ENCODE measurements at regions not wholly inside any gene's neighbourhood (a gene's known extent, or its start where the extent isn't known, plus 50 kb on each side); places are given as distances from the start of the nearest gene placed in this dataset.

- no peaks in the 10 kb centered on the region for H3K36me3 Mint-ChIP-seq (ENCODE audit: low read depth)
- H3K27ac Mint-ChIP-seq = no peak overlapping the region
- H3K4me1 Mint-ChIP-seq = no peaks in the 10 kb centered on the region
- DNase-seq (no peak), ATAC-seq (no peak)
- peaks cover 46% of the 10 kb centered on the region for H3K27me3 Mint-ChIP-seq
- H3K4me3 Mint-ChIP-seq = no peak overlapping the region
- no peaks in the 10 kb centered on the region for H3K9me3 ChIP-seq (ENCODE audit: control insufficient read depth, low read length, poor library complexity, severe bottlenecking)
These were observed 329.0 kb downstream of the DYSF start for GRCh38 chr2:71782323-71782722.

GRCh38 chr2:71781695-71782228 is 328.4 kb downstream of the DYSF start:
- ATAC-seq (no peak), DNase-seq (no peak)
- H3K27ac Mint-ChIP-seq = no peak overlapping the region
- H3K27me3 Mint-ChIP-seq = peaks cover 46% of the 10 kb centered on the region
- H3K9me3 ChIP-seq (ENCODE audit: control insufficient read depth, low read length, poor library complexity, severe bottlenecking) = no peaks in the 10 kb centered on the region
- no peaks in the 10 kb centered on the region for H3K36me3 Mint-ChIP-seq (ENCODE audit: low read depth)
- no peaks in the 10 kb centered on the region for H3K4me1 Mint-ChIP-seq
- H3K4me3 Mint-ChIP-seq = no peak overlapping the region

GRCh38 chr2:71780162-71780561 is 326.8 kb downstream of the DYSF start:
- ATAC-seq (no peak), DNase-seq (no peak)
- H3K4me1 Mint-ChIP-seq = no peaks in the 10 kb centered on the region
- peaks cover 46% of the 10 kb centered on the region for H3K27me3 Mint-ChIP-seq
- no peak overlapping the region for H3K27ac Mint-ChIP-seq
- no peaks in the 10 kb centered on the region for H3K9me3 ChIP-seq (ENCODE audit: control insufficient read depth, low read length, poor library complexity, severe bottlenecking)
- no peaks in the 10 kb centered on the region for H3K36me3 Mint-ChIP-seq (ENCODE audit: low read depth)
- H3K4me3 Mint-ChIP-seq = no peak overlapping the region

GRCh38 chr2:71779774-71780105 is 326.4 kb downstream of the DYSF start:
- no peak for ATAC-seq
- no peak overlapping the region for H3K27ac Mint-ChIP-seq

GRCh38 chr2:71778936-71779773 is 325.8 kb downstream of the DYSF start:
- Mint-ChIP-seq H3K4me3 (no peak overlapping the region), H3K27ac (no peak overlapping the region), H3K36me3 (ENCODE audit: low read depth) (no peaks in the 10 kb centered on the region), H3K27me3 (peaks cover 38% of the 10 kb centered on the region), H3K4me1 (no peaks in the 10 kb centered on the region)
- no peaks in the 10 kb centered on the region for H3K9me3 ChIP-seq (ENCODE audit: control insufficient read depth, low read length, poor library complexity, severe bottlenecking)
- no peak for DNase-seq
- no peak for ATAC-seq

More at GRCh38 chr2:71779774-71780105, 326.4 kb downstream of the DYSF start:
- Mint-ChIP-seq H3K36me3 (ENCODE audit: low read depth) (no peaks in the 10 kb centered on the region), H3K4me3 (no peak overlapping the region), H3K27me3 (peaks cover 41% of the 10 kb centered on the region), H3K4me1 (no peaks in the 10 kb centered on the region)
- DNase-seq = no peak
- no peaks in the 10 kb centered on the region for H3K9me3 ChIP-seq (ENCODE audit: control insufficient read depth, low read length, poor library complexity, severe bottlenecking)

- ATAC-seq = no peak
- H3K4me3 Mint-ChIP-seq = no peak overlapping the region
- DNase-seq = no peak
- H3K27ac Mint-ChIP-seq = no peak overlapping the region
- no peaks in the 10 kb centered on the region for H3K36me3 Mint-ChIP-seq (ENCODE audit: low read depth)
- peaks cover 38% of the 10 kb centered on the region for H3K27me3 Mint-ChIP-seq
- no peaks in the 10 kb centered on the region for H3K9me3 ChIP-seq (ENCODE audit: control insufficient read depth, low read length, poor library complexity, severe bottlenecking)
- no peaks in the 10 kb centered on the region for H3K4me1 Mint-ChIP-seq
These were observed 325.2 kb downstream of the DYSF start for GRCh38 chr2:71778514-71778913.

GRCh38 chr2:71777946-71778345 is 324.6 kb downstream of the DYSF start:
- no peaks in the 10 kb centered on the region for H3K4me1 Mint-ChIP-seq
- ATAC-seq = no peak
- no peak for DNase-seq
- no peak overlapping the region for H3K4me3 Mint-ChIP-seq
- no peaks in the 10 kb centered on the region for H3K36me3 Mint-ChIP-seq (ENCODE audit: low read depth)
- no peak overlapping the region for H3K27ac Mint-ChIP-seq
- H3K27me3 Mint-ChIP-seq = peaks cover 35% of the 10 kb centered on the region
- H3K9me3 ChIP-seq (ENCODE audit: control insufficient read depth, low read length, poor library complexity, severe bottlenecking) = no peaks in the 10 kb centered on the region

GRCh38 chr2:71776227-71776626 is 322.9 kb downstream of the DYSF start:
- no peak overlapping the region for H3K27ac Mint-ChIP-seq
- H3K36me3 Mint-ChIP-seq (ENCODE audit: low read depth) = no peaks in the 10 kb centered on the region
- no peak for ATAC-seq
- no peaks in the 10 kb centered on the region for H3K4me1 Mint-ChIP-seq
- H3K27me3 Mint-ChIP-seq = peaks cover 29% of the 10 kb centered on the region
- no peak overlapping the region for H3K4me3 Mint-ChIP-seq
- no peaks in the 10 kb centered on the region for H3K9me3 ChIP-seq (ENCODE audit: control insufficient read depth, low read length, poor library complexity, severe bottlenecking)
- no peak for DNase-seq

GRCh38 chr2:71773218-71773617 is 319.9 kb downstream of the DYSF start:
- H3K9me3 ChIP-seq (ENCODE audit: control insufficient read depth, low read length, poor library complexity, severe bottlenecking) = no peaks in the 10 kb centered on the region
- H3K4me3 Mint-ChIP-seq = no peak overlapping the region
- peaks cover 2% of the 10 kb centered on the region for H3K27me3 Mint-ChIP-seq
- no peak overlapping the region for H3K27ac Mint-ChIP-seq
- ATAC-seq = no peak
- no peaks in the 10 kb centered on the region for H3K4me1 Mint-ChIP-seq
- no peak for DNase-seq
- H3K36me3 Mint-ChIP-seq (ENCODE audit: low read depth) = no peaks in the 10 kb centered on the region

- H3K36me3 Mint-ChIP-seq (ENCODE audit: low read depth) = no peaks in the 10 kb centered on the region
- no peak overlapping the region for H3K27ac Mint-ChIP-seq
- ATAC-seq (no peak), DNase-seq (no peak)
- no peaks in the 10 kb centered on the region for H3K4me1 Mint-ChIP-seq
- no peaks in the 10 kb centered on the region for H3K9me3 ChIP-seq (ENCODE audit: control insufficient read depth, low read length, poor library complexity, severe bottlenecking)
- no peak overlapping the region for H3K4me3 Mint-ChIP-seq
- H3K27me3 Mint-ChIP-seq = no peaks in the 10 kb centered on the region
These were observed 319.3 kb downstream of the DYSF start for GRCh38 chr2:71772510-71773172.

GRCh38 chr2:71767663-71768062 is 314.3 kb downstream of the DYSF start:
- ATAC-seq = no peak
- no peaks in the 10 kb centered on the region for H3K9me3 ChIP-seq (ENCODE audit: control insufficient read depth, low read length, poor library complexity, severe bottlenecking)
- no peak for DNase-seq
- Mint-ChIP-seq H3K4me1 (no peaks in the 10 kb centered on the region), H3K27me3 (peaks cover 6% of the 10 kb centered on the region), H3K4me3 (no peak overlapping the region), H3K36me3 (ENCODE audit: low read depth) (peaks cover 4% of the 10 kb centered on the region), H3K27ac (no peak overlapping the region)

- Mint-ChIP-seq H3K4me1 (no peaks in the 10 kb centered on the region), H3K4me3 (no peak overlapping the region), H3K36me3 (ENCODE audit: low read depth) (no peaks in the 10 kb centered on the region), H3K27ac (no peak overlapping the region), H3K27me3 (peaks cover 7% of the 10 kb centered on the region)
- ATAC-seq (no peak), DNase-seq (no peak)
- H3K9me3 ChIP-seq (ENCODE audit: control insufficient read depth, low read length, poor library complexity, severe bottlenecking) = no peaks in the 10 kb centered on the region
These were observed 305.7 kb downstream of the DYSF start for GRCh38 chr2:71759060-71759459.

- Mint-ChIP-seq H3K27ac (no peak overlapping the region), H3K4me1 (no peaks in the 10 kb centered on the region), H3K27me3 (peaks cover 7% of the 10 kb centered on the region), H3K36me3 (ENCODE audit: low read depth) (no peaks in the 10 kb centered on the region), H3K4me3 (no peak overlapping the region)
- DNase-seq (no peak), ATAC-seq (no peak)
- no peaks in the 10 kb centered on the region for H3K9me3 ChIP-seq (ENCODE audit: control insufficient read depth, low read length, poor library complexity, severe bottlenecking)
These were observed 304.0 kb downstream of the DYSF start for GRCh38 chr2:71757351-71757750.
